ENCODE measurements at regions not wholly inside any gene's neighbourhood (a gene's known extent, or its start where the extent isn't known, plus 50 kb on each side); places are given as distances from the start of the nearest gene placed in this dataset.
A peak's percentile ranks its signal among the peaks of the same experiment; 100 is the strongest.

DNA sequence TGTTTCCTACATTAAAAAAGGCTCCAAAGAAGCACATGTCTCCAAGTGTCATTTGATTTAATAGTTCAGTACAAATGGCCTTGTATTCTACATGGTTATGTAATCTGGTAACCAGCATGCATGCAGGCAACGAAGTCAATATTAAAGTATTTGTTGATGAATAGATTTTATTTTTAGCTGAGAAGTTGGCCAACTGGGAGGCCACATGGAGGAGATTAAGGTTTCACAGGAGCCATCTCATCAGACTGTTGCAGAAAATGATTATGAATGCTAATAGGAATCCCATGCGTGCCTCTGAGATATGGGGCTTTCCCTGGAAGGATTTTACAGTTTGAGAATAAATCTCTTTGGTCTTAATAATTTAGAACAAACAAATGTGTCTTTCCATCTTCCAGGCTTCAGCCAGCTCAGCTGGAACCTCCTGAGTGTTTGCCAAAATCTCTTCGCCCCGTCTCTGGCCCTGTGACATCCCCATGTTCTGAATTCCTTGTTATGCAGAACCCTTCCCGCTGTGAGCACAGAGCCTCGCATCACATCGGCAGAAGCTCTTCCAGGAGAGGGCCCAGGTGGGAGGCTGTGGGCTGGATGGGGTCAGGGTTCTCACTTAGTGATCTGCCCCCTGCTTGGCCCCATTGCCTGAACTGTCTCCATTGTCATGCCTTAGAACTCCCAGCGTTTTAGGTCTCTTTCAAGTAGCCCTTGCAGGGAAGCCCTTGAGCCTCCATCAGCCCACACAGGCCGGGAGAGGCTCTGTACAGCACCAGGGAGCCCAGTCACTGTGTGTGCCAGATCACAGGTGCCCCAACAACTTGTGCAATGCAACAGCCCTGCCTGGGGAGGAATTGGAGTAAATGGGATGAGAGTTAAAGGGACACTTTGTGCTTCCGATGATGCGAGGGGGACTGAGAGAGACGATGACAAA, 190.5 kb upstream of the TWIST2 start:
- DNase-seq (ENCODE audit: low spot score in 2 of 2, unreplicated experiment in 2 of 2) = peak in 1 of 2 experiments; percentile 31
- no peak overlapping the region for H3K4me3 Mint-ChIP-seq
- peaks cover 2% of the 10 kb centered on the region for H3K36me3 Mint-ChIP-seq
- H3K27me3 Mint-ChIP-seq (ENCODE audit: low read depth) = no peaks in the 10 kb centered on the region
- TF ChIP-seq, protein P1, sequence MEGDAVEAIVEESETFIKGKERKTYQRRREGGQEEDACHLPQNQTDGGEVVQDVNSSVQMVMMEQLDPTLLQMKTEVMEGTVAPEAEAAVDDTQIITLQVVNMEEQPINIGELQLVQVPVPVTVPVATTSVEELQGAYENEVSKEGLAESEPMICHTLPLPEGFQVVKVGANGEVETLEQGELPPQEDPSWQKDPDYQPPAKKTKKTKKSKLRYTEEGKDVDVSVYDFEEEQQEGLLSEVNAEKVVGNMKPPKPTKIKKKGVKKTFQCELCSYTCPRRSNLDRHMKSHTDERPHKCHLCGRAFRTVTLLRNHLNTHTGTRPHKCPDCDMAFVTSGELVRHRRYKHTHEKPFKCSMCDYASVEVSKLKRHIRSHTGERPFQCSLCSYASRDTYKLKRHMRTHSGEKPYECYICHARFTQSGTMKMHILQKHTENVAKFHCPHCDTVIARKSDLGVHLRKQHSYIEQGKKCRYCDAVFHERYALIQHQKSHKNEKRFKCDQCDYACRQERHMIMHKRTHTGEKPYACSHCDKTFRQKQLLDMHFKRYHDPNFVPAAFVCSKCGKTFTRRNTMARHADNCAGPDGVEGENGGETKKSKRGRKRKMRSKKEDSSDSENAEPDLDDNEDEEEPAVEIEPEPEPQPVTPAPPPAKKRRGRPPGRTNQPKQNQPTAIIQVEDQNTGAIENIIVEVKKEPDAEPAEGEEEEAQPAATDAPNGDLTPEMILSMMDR (IDR thresholded peaks at IDR 0.05; ENCODE audit: unreplicated experiment) = no peak
- peaks cover 4% of the 10 kb centered on the region for H3K9me3 Mint-ChIP-seq
- peak overlapping the region; percentile 95 for H3K27ac Mint-ChIP-seq
- H3K4me1 Mint-ChIP-seq = peaks cover 62% of the 10 kb centered on the region

DNA sequence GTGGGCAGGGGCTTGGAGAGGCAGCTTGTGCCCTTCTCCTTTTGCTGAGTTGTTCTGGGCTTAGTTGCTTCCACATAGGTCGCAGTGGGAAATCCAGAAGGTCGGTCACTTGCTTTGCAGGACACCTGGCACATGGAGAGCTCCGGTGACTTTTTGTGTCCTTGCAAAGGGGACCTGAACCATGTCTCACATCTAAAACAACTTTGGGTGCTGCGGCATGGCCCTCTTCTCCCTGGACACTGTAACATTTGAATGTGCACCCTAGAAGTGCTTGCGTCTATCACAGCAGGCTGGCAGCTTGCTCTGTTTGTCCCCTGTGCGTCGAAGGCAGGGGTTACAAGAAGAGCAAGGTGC, 189.9 kb upstream of the TWIST2 start:
- peak overlapping the region; percentile 95 for H3K27ac Mint-ChIP-seq
- H3K4me1 Mint-ChIP-seq = peaks cover 60% of the 10 kb centered on the region
- H3K36me3 Mint-ChIP-seq = peaks cover 2% of the 10 kb centered on the region
- DNase-seq (ENCODE audit: low spot score in 2 of 2, unreplicated experiment in 2 of 2) = no peak
- TF ChIP-seq, protein P1 (IDR thresholded peaks at IDR 0.05; ENCODE audit: unreplicated experiment) = no peak
- no peak overlapping the region for H3K4me3 Mint-ChIP-seq
- no peaks in the 10 kb centered on the region for H3K27me3 Mint-ChIP-seq (ENCODE audit: low read depth)
- peaks cover 8% of the 10 kb centered on the region for H3K9me3 Mint-ChIP-seq

DNA sequence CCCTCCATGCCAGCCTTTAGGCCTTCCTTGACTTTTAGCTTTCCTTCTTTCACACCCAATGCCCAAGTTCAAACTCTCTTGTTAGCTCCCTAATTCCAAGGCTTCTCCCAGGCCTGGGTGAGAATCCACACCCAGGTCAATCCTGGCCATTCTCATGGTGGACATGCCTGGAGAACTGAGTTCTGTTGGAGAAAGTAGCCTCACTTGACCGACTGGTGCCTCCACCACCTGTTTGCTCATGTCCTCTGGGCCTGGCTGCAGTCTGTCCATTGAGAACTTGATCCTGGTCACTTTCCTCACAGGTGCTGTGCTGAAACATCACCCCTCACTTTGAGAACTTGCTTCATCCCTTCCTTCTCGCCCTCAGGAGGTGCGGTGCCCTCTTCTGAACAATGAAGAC, 189.1 kb upstream of the TWIST2 start:
- Mint-ChIP-seq H3K4me3 (no peak overlapping the region), H3K4me1 (peaks cover 52% of the 10 kb centered on the region), H3K27me3 (ENCODE audit: low read depth) (no peaks in the 10 kb centered on the region), H3K9me3 (peaks cover 14% of the 10 kb centered on the region), H3K27ac (peak overlapping the region; percentile 93), H3K36me3 (peaks cover 2% of the 10 kb centered on the region)
- TF ChIP-seq, protein P1 (IDR thresholded peaks at IDR 0.05; ENCODE audit: unreplicated experiment) = no peak
- DNase-seq (ENCODE audit: low spot score in 2 of 2, unreplicated experiment in 2 of 2) = peak in 1 of 2 experiments; percentile 36

DNA sequence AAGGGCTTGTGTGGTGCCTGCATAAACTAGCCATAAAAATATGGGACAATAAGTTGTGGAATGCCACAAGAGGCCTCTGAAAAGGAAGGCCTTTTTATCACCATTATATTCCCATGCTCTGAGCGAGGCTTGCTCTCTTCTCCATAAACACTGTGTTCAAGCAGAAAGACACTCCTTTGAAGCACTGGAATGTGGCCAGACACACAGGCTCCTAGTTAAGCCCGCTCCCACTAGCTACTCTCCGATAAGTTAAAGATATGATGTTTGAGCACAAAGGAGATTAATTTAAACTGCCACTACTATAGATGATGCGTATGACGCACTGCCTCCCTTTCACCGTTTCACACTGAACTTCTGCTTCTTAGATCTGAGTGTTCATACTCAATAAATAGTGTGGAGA, 188.7 kb upstream of the TWIST2 start:
- TF ChIP-seq, protein P1 (IDR thresholded peaks at IDR 0.05; ENCODE audit: unreplicated experiment) = no peak
- Mint-ChIP-seq H3K27ac (peak overlapping the region; percentile 93), H3K9me3 (peaks cover 16% of the 10 kb centered on the region), H3K27me3 (ENCODE audit: low read depth) (no peaks in the 10 kb centered on the region), H3K4me3 (no peak overlapping the region), H3K4me1 (peaks cover 48% of the 10 kb centered on the region), H3K36me3 (peaks cover 5% of the 10 kb centered on the region)
- peak in 1 of 2 experiments; percentile 49 for DNase-seq (ENCODE audit: low spot score in 2 of 2, unreplicated experiment in 2 of 2)

DNA sequence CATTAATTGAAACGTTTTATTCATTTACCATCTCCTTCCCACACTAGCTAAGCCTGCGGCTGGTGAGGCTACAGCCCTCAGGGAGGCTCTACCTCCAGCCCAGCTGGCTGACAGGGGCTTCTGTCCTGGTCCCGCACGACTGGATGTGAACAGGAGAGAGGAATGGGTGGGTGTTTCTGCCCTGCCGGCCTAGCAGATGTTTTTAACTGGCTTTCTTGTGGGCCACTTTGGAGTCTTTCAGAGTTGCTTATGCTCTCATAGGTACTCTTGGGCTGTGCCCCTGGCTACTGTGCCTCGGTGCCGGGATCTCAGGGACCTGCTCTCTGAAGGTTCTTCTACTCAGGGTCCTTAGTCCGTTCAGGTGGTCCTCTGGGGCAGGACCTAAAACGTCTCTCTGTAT, 184.3 kb upstream of the TWIST2 start:
- no peaks in the 10 kb centered on the region for H3K27me3 Mint-ChIP-seq (ENCODE audit: low read depth)
- peaks cover 27% of the 10 kb centered on the region for H3K9me3 Mint-ChIP-seq
- no peak overlapping the region for H3K27ac Mint-ChIP-seq
- peaks cover 6% of the 10 kb centered on the region for H3K36me3 Mint-ChIP-seq
- no peak overlapping the region for H3K4me3 Mint-ChIP-seq
- peaks cover 33% of the 10 kb centered on the region for H3K4me1 Mint-ChIP-seq
- no peak for DNase-seq (ENCODE audit: low spot score in 2 of 2, unreplicated experiment in 2 of 2)
- TF ChIP-seq, protein P1 (IDR thresholded peaks at IDR 0.05; ENCODE audit: unreplicated experiment) = no peak
